ENCODE measurements at regions not wholly inside any gene's neighbourhood (a gene's known extent, or its start where the extent isn't known, plus 50 kb on each side); places are given as distances from the start of the nearest gene placed in this dataset.

- Histone ChIP-seq H3K36me3 (no peaks in the 10 kb centered on the region), H3K4me1 (peaks cover 0 to 12% of the 10 kb centered on the region in 2 donors), H3K4me3 (peak overlapping the region in 3 of 4 donors; percentile 57 to 66 (median 64)), H3K27ac (peak overlapping the region; percentile 78 to 85 (median 79)), H3K9me3 (no peaks in the 10 kb centered on the region), H3K27me3 (no peaks in the 10 kb centered on the region)
- intact Hi-C loops (cut with DNase I; ENCODE audit: low total_unique reads), result loop anchor here (1.0 to 10.0 kb wide), 2 partner anchors 464 to 959 kb away; partner anchors contain the start of gene DDX18
- in situ Hi-C loops (cut with MboI; ENCODE audit: low sequenced_read_pairs in 4 of 4), result loop anchor here in 3 of 4 donors (10.0 to 25.0 kb wide), 3 partner anchors 549 to 737 kb away; no protein-coding TSS in a partner anchor
- TF ChIP-seq POLR2A (IDR thresholded peaks at IDR 0.05), result no peak
- no peak for TF ChIP-seq CTCF (IDR thresholded peaks at IDR 0.05 in 4 of 5, conservative IDR thresholded peaks at IDR 0.05 in 1 of 5)
- no peak for DNase-seq
- peak in 1 of 2 donors; percentile 25 for ATAC-seq
These were observed 73.6 kb downstream of the EN1 start for GRCh38 chr2:118773826-118774225.

- in situ Hi-C loops (cut with MboI; ENCODE audit: low sequenced_read_pairs in 4 of 4), result loop anchor here in 3 of 4 donors (10.0 to 25.0 kb wide), 3 partner anchors 548 to 735 kb away; no protein-coding TSS in a partner anchor
- no peak overlapping the region for H3K27ac ChIP-seq
- peaks cover 0 to 12% of the 10 kb centered on the region in 2 donors for H3K4me1 ChIP-seq
- H3K36me3 ChIP-seq, result no peaks in the 10 kb centered on the region
- no peak for TF ChIP-seq POLR2A (IDR thresholded peaks at IDR 0.05)
- TF ChIP-seq CTCF (IDR thresholded peaks at IDR 0.05 in 4 of 5, conservative IDR thresholded peaks at IDR 0.05 in 1 of 5), result no peak
- intact Hi-C loops (cut with DNase I; ENCODE audit: low total_unique reads), result loop anchor here (10.0 kb wide), 1 partner anchor 958 kb away; the partner anchor contains the start of gene DDX18
- no peaks in the 10 kb centered on the region for H3K27me3 ChIP-seq
- no peak overlapping the region for H3K4me3 ChIP-seq
- ATAC-seq (no peak), DNase-seq (no peak)
- H3K9me3 ChIP-seq, result no peaks in the 10 kb centered on the region
These were observed 74.8 kb downstream of the EN1 start for GRCh38 chr2:118772487-118773200.

- DNase-seq (no peak), ATAC-seq (no peak)
- TF ChIP-seq CTCF (IDR thresholded peaks at IDR 0.05 in 4 of 5, conservative IDR thresholded peaks at IDR 0.05 in 1 of 5) (no peak), POLR2A (IDR thresholded peaks at IDR 0.05) (no peak)
- H3K4me1 ChIP-seq, result peaks cover 0 to 8% of the 10 kb centered on the region in 2 donors
- no peaks in the 10 kb centered on the region for H3K9me3 ChIP-seq
- no peak overlapping the region for H3K4me3 ChIP-seq
- intact Hi-C loops (cut with DNase I; ENCODE audit: low total_unique reads) (loop anchor here (5.0 to 10.0 kb wide), 2 partner anchors 398 to 955 kb away; partner anchors contain the start of gene DDX18), in situ Hi-C loops (cut with MboI; ENCODE audit: low sequenced_read_pairs in 4 of 4) (loop anchor here (10.0 to 25.0 kb wide), 5 partner anchors 85 to 733 kb away; no protein-coding TSS in a partner anchor)
- no peaks in the 10 kb centered on the region for H3K27me3 ChIP-seq
- no peaks in the 10 kb centered on the region for H3K36me3 ChIP-seq
- H3K27ac ChIP-seq, result no peak overlapping the region
These were observed 77.6 kb downstream of the EN1 start for GRCh38 chr2:118769707-118770400.

DNA sequence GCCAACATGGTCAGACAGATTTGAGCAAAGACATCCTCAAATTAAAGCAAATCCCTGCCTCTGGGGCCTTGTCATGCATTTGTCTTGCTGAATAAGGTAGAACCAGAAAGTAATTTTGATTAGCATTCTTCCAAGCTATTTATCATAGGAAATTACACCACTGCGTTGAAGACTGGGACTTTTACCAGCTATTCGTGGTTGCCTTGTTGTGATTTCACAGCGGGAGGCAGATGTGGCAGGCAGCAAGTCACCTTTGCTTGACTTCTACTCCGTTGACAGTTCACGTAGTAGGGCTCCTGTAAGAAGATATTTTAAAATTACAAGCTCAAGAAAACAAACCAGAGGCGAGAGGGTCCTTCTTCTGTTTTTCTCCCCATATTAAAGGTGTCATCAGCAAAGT lies 80.6 kb downstream of the EN1 start:
- Histone ChIP-seq H3K4me3 (no peak overlapping the region), H3K36me3 (no peaks in the 10 kb centered on the region), H3K4me1 (no peaks in the 10 kb centered on the region), H3K27me3 (no peaks in the 10 kb centered on the region), H3K9me3 (no peaks in the 10 kb centered on the region), H3K27ac (no peak overlapping the region)
- in situ Hi-C loops (cut with MboI; ENCODE audit: low sequenced_read_pairs in 4 of 4), result loop anchor here in 3 of 4 donors (10.0 to 25.0 kb wide), 4 partner anchors 88 to 730 kb away; no protein-coding TSS in a partner anchor
- no peak for ATAC-seq
- intact Hi-C loops (cut with DNase I; ENCODE audit: low total_unique reads), result loop anchor here (5.0 kb wide), 1 partner anchor 395 kb away; no protein-coding TSS in a partner anchor
- no peak for TF ChIP-seq POLR2A (IDR thresholded peaks at IDR 0.05)
- TF ChIP-seq CTCF (IDR thresholded peaks at IDR 0.05 in 4 of 5, conservative IDR thresholded peaks at IDR 0.05 in 1 of 5), result no peak
- no peak for DNase-seq
